Adrenal gland (tissue), 5 donors: ENCODE measurements at regions not wholly inside any gene's neighbourhood (a gene's known extent, or its start where the extent isn't known, plus 50 kb on each side); places are given as distances from the start of the nearest gene placed in this dataset.

Source experiments
- CTCF ChIP-seq, 6 experiments: fragments of 450-650 bp in 4 of 6; fragments of 200-600 bp in 2 of 6; sonication (generic) in 1 of 6; IDR thresholded peaks; 1 replicate in 5 of 6; 2 replicates in 1 of 6; pipeline versions ENCODE4 v1.5.1 to v1.8.0; 2016 to 2021; ENCODE audit warnings: antibody characterized with exemption in 6 of 6, mild to moderate bottlenecking in 2 of 6, moderate library complexity in 1 of 6
- POLR2A ChIP-seq, 2 donors: fragments of 450-650 bp; IDR thresholded peaks; one replicate each; pipeline ENCODE4 v1.6.1; 2017; ENCODE audit warnings: antibody characterized with exemption in 2 of 2, mild to moderate bottlenecking in 2 of 2, moderate library complexity in 1 of 2
- donor health status: DM: no; HTN: no; CAD: no.

DNA sequence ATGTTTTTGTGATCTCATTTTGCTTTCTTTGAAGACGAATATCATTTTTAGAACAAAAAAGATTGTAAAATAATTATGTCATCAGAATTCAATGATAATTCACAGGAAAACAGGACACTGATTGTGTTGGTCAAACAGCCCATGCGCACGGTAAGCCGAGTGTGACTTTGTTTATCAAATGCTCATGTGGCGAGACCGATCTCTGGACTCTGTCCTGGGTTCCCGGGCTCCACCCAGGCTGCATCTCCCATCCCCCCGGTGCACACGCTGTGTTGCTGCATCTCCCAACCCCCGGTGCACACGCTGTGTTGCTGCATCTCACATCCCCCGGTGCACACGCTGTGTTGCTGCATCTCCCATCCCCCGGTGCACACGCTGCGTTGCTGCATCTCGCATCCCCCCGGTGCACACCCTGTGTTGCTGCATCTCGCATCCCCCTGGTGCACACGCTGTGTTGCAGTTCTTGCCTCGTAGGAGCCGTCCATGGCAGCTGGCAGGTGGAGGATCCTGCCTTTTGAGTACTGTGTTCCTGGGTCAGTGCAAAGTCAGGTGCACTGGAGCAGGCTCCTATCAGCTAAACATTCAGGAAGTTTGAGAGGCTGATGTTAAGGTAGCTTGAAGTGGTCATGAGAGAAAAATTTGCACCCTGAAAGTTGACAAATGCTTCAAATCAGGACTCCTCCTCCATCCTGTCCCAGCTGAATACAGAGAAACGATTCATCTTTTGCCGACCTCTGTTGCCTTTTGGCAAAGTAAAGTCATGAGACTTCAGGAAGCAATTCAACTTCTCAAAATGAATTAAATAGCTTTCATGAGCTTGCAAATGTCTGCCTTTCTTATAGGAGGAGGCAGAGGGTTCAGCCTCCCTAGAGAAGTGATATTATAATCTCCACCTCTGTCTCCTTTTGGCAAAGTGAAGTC, 77.1 kb upstream of the FRMD1 start:
- TF ChIP-seq POLR2A (IDR thresholded peaks at IDR 0.05) (no peak), CTCF (IDR thresholded peaks at IDR 0.05) (no peak)
